GM18951 (cell line): ENCODE measurements at regions not wholly inside any gene's neighbourhood (a gene's known extent, or its start where the extent isn't known, plus 50 kb on each side); places are given as distances from the start of the nearest gene placed in this dataset.

Source experiments
- POLR2A ChIP-seq: IDR thresholded peaks from 4 replicates; pipeline ENCODE4 v1.6.1; 2011; ENCODE audit warnings: mild to moderate bottlenecking; ENCODE audit not compliant: insufficient read length, insufficient read depth; ENCODE audit errors: extremely low read depth
- in situ Hi-C: fragments of 300-500 bp; cut with MboI; formaldehyde crosslinking; loops from one replicate; pipeline ENCODE4 v1.12.0; 2022; ENCODE audit warnings: low sequenced_read_pairs, mixed read lengths, inconsistent platforms; ENCODE audit not compliant: unreplicated experiment

- in situ Hi-C loops: no loop called here
- no peak for TF ChIP-seq POLR2A
Observed at GRCh38 chr1:14482784-14483450, 115.6 kb upstream of the KAZN start.

- in situ Hi-C loops: no loop called here
Observed at GRCh38 chr1:14485285-14485684, 113.2 kb upstream of the KAZN start.

DNA sequence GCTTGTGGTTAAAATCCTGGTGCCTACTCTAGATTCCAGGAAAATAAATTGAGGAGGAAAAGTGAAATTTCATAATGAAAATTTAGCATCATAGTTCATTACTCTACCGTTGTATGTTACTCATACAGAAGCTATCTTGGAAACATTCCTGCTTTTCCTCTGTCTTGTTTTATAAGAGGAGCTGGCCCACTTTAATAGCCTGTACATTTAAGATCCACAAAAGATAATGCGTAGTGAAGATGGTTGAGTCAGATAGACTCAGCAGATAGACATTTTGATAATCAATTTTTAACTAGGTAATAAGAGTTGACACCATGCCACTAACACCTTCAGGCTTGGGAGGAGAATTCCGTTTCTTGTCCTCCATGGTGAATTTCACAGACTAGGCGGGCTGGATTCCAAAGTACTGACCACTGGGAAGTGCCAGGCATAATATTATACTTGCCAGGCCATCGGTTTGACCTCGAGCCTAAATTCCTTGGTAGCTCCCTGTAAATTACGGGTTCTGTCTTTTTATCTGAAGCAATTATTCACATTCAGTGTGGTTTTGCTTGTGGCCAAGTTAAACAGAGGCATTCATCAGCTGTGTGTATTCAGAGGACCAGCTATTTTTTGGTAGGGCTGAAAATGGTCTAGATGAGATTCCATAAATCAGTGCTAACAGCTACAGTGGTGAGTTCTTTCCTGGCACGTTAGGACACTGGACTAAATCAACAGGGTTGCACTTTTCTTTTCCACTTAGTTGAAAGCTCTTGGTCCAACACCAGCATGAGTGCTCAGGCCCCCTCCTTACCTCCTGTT lies 111.9 kb upstream of the KAZN start:
- in situ Hi-C loops: no loop called here
- no peak for TF ChIP-seq POLR2A

More at GRCh38 chr1:14485285-14485684, 113.2 kb upstream of the KAZN start:
- TF ChIP-seq POLR2A: no peak

GRCh38 chr1:14487671-14488070 lies 110.8 kb upstream of the KAZN start:
- TF ChIP-seq POLR2A: no peak
- in situ Hi-C loops: no loop called here

- no peak for TF ChIP-seq POLR2A
Observed at GRCh38 chr1:14494911-14495310, 103.6 kb upstream of the KAZN start.

DNA sequence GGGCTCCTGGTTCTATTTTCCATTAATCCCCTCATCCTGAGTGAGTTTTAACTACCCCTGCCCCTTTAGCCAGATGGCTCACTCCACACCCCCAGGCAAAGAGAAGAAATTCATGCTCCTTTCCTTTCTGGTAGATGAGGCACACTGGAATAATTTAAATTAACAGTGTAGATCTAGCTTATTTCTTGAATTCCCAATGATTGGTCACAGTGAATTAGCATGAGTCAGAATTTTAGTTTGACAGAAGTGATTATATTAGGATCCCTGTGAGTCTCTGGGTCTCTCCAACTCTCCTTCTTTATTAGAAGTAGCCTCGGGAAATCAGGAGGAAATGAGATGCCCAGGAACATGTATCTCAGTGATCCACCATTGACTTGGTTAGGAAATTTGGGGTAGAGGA lies 103.1 kb upstream of the KAZN start:
- in situ Hi-C loops: no loop called here
- no peak for TF ChIP-seq POLR2A

More at GRCh38 chr1:14494911-14495310, 103.6 kb upstream of the KAZN start:
- in situ Hi-C loops: no loop called here

DNA sequence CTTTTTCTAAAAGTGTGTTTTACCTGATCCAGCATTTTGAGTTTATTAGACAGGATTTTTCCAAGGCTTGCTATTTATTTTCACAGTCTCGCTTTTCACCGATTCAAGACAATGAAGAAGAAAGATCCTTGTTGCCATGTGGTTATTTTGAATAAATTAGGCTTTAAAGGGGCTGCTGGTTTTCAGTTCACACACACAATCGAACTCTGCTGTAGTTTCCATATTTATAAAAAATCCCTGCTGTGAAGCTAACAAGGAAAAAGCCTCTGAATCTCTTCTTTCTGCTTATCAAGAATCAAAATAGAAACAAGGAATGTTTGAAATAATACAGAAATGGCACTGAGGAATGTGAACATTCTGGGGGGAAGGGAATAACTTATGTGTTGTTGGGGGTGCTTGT lies 102.5 kb upstream of the KAZN start:
- no peak for TF ChIP-seq POLR2A
- in situ Hi-C loops: no loop called here

- in situ Hi-C loops: no loop called here
- TF ChIP-seq POLR2A: no peak
Observed at GRCh38 chr1:14498839-14499238, 99.6 kb upstream of the KAZN start.

- TF ChIP-seq POLR2A: no peak
- in situ Hi-C loops: no loop called here
Observed at GRCh38 chr1:14499312-14500040, 99.0 kb upstream of the KAZN start.

DNA sequence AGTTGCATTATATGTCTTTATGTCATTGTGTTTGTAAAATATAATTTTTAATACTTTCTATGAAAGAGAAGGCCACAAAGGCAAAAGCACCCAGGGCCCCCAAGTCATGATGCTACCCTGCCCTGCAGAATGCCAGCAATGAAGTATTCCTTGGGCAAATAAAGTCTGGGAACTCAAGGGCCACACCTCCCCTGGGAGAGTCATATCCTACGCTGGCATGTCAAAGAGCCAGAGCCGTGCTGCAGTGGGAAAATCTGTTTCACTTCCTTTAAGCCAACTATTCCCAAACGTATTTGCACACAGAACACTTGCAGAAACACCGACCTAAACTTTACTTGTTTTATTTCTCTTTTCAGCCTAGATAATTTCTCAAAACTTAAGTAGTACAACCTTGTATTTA lies 98.4 kb upstream of the KAZN start:
- no peak for TF ChIP-seq POLR2A
- in situ Hi-C loops: no loop called here

GRCh38 chr1:14500912-14501311 lies 97.6 kb upstream of the KAZN start:
- TF ChIP-seq POLR2A: no peak
- in situ Hi-C loops: no loop called here

DNA sequence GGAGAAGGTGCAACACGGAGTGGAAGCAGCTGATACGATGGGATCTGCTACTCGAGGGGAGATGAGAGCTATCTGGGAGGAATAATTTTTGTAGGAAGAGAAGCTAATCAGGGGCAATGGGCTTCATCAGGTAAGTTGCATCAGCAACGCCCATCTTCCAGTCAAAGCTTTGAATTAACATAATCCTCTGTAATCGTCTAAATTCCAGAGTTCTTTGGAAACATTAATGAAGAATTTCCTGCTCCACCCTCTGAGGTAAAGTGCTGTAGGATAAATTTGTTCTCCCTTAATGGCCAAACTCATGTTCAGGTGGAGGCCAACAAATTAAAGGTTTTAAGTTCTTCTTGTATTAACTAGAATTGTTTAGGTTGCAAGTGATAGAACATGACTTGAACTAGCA lies 94.0 kb upstream of the KAZN start:
- TF ChIP-seq POLR2A: no peak
- in situ Hi-C loops: no loop called here

DNA sequence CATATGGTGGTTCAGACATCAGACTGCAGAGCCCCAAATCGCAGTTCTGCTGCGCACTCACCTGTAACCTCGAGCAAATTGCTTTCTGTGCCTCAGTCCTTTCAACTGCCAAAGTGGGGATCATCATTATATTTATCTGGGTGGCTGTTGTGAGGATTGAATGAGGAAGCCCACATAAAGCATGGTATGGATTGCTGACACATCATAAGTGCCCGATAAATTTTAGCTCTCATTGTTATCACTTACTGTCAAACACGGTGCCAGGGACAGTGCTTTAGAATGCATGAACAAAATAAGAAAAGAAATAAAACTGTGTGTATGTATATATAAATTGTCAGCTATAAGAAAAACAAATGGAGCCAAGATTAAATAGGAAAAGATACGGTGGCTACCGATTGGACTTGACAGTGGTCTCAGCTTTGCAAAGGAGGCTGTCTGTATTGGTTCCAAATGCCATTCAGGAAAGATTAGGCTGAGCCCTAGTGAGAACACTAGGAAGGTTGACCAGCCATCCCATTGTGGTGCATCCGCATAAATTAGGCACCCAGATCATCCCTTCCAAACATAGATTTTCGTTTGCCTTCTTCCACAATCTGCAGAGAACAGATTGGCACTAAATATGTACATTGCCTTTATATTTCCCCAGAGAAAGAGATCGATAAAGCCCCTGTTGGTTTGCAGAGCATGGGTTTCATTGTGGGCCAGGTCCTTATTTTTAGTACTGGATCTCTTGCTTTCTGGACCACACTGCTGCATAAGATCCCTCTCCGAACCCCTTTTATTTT lies 91.8 kb upstream of the KAZN start:
- no peak for TF ChIP-seq POLR2A
- in situ Hi-C loops: no loop called here
